ENCODE measurements at regions not wholly inside any gene's neighbourhood (a gene's known extent, or its start where the extent isn't known, plus 50 kb on each side); places are given as distances from the start of the nearest gene placed in this dataset.
A peak's percentile ranks its signal among the peaks of the same experiment; 100 is the strongest.

DNA sequence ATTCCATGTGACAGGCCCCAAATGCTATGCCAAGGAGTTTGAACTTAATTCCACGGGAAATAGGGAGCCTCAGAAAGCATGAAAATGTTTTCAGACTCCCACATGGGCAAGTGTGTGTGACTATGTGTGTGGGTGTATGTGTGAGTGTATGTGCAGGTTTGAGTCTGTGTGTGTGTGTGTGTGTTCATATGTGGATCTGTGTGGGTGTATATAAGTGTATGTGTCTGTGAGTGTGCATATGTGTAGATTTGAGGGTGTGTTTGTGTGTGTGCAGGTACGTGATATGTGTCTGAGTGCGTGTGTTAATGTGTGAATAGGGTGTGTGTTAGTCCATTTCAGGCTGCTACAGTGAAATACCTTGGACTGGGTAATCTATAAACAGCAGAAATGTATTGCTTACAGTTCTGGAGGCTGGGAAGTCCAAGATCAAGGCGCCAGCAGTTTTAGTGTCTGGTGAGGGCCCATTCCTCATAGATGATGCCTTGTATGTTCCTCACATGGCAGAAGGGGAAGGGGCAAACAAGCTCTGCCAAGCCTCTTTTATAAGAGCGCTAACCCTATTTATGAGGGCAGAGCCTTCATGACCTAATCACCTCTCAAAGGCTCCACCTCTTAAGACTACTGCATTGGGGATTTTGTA is 181.1 kb upstream of the TAB2 start:
- H3K9me3 ChIP-seq (ENCODE audit: control insufficient read depth in 2 of 2, insufficient read depth in 1 of 2, low read length in 1 of 2) = no peaks in the 10 kb centered on the region
- 66% methylated on average over 5 of the region's 5 CpGs for WGBS
- H3K27me3 ChIP-seq (ENCODE audit: control insufficient read depth in 2 of 2, insufficient read depth in 1 of 2, low read length in 1 of 2) = no peaks in the 10 kb centered on the region
- DNase-seq (ENCODE audit: low read depth in 6 of 9, low spot score in 9 of 9) = no peak
- H3K4me3 ChIP-seq (ENCODE audit: low read length in 2 of 2) = no peak overlapping the region
- no peaks in the 10 kb centered on the region for H3K36me3 ChIP-seq (ENCODE audit: control insufficient read depth in 2 of 2, insufficient read depth in 2 of 2, low read length in 1 of 2)
- no peak overlapping the region for H3K27ac ChIP-seq (ENCODE audit: low read depth in 1 of 2, low read length in 1 of 2)
- H3K4me1 ChIP-seq (ENCODE audit: control insufficient read depth in 2 of 2, insufficient read depth in 2 of 2, low read length in 2 of 2) = peaks cover 0 to 12% of the 10 kb centered on the region in 2 donors

- no peak overlapping the region for H3K27ac ChIP-seq (ENCODE audit: low read depth in 1 of 2, low read length in 1 of 2)
- H3K36me3 ChIP-seq (ENCODE audit: control insufficient read depth in 2 of 2, insufficient read depth in 2 of 2, low read length in 1 of 2) = no peaks in the 10 kb centered on the region
- H3K4me3 ChIP-seq (ENCODE audit: low read length in 2 of 2) = no peak overlapping the region
- peaks cover 0 to 12% of the 10 kb centered on the region in 2 donors for H3K4me1 ChIP-seq (ENCODE audit: control insufficient read depth in 2 of 2, insufficient read depth in 2 of 2, low read length in 2 of 2)
- WGBS = 99% methylated on average over 2 of the region's 2 CpGs
- no peaks in the 10 kb centered on the region for H3K27me3 ChIP-seq (ENCODE audit: control insufficient read depth in 2 of 2, insufficient read depth in 1 of 2, low read length in 1 of 2)
- DNase-seq (ENCODE audit: low read depth in 6 of 9, low spot score in 9 of 9) = no peak
- no peaks in the 10 kb centered on the region for H3K9me3 ChIP-seq (ENCODE audit: control insufficient read depth in 2 of 2, insufficient read depth in 1 of 2, low read length in 1 of 2)
Observed at GRCh38 chr6:149136913-149137286, 180.6 kb upstream of the TAB2 start.

DNA sequence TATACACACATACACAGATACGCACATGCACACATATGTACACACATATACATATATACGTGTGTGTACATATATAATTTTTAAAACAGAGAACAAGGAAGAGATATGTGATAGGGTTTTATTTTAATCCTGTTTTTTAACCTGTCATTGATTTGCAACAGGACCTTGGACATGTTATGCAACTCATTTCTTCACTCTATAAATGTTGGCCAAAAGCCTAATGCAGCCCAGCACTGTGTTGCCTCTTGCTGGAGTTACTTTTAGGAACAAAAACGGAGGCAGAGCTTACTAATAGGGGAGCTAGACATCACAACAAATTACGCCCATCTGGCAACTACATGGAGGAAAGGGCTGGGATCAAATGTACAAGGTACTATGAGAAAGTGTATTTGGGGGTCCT is 179.9 kb upstream of the TAB2 start:
- no peak for DNase-seq (ENCODE audit: low read depth in 6 of 9, low spot score in 9 of 9)
- 87% methylated on average over 4 of the region's 4 CpGs for WGBS
- Histone ChIP-seq H3K27ac (ENCODE audit: low read depth in 1 of 2, low read length in 1 of 2) (no peak overlapping the region), H3K9me3 (ENCODE audit: control insufficient read depth in 2 of 2, insufficient read depth in 1 of 2, low read length in 1 of 2) (no peaks in the 10 kb centered on the region), H3K27me3 (ENCODE audit: control insufficient read depth in 2 of 2, insufficient read depth in 1 of 2, low read length in 1 of 2) (no peaks in the 10 kb centered on the region), H3K4me3 (ENCODE audit: low read length in 2 of 2) (no peak overlapping the region), H3K4me1 (ENCODE audit: control insufficient read depth in 2 of 2, insufficient read depth in 2 of 2, low read length in 2 of 2) (peaks cover 0 to 9% of the 10 kb centered on the region in 2 donors), H3K36me3 (ENCODE audit: control insufficient read depth in 2 of 2, insufficient read depth in 2 of 2, low read length in 1 of 2) (no peaks in the 10 kb centered on the region)

DNA sequence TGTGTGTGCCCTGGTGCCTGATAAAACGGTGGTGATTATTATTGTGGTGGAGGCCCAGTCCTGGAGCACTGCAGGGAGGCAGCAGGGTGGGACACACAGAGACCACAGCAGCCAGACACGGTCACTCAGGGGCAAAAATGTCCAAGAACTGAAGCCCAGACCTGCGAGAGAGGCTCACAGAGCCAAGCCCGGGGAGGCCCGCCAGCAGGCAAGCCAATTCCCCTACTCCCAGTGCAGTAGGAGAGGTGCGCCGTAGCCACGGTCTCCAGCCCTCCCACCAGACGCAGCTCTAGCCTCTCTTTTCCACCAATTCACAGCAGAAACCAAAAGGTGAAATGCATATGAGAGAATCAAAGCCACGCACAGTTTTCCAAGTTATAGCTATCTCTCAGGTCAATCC is 179.4 kb upstream of the TAB2 start:
- Histone ChIP-seq H3K27ac (ENCODE audit: low read depth in 1 of 2, low read length in 1 of 2) (no peak overlapping the region), H3K4me1 (ENCODE audit: control insufficient read depth in 2 of 2, insufficient read depth in 2 of 2, low read length in 2 of 2) (peaks cover 0 to 6% of the 10 kb centered on the region in 2 donors), H3K9me3 (ENCODE audit: control insufficient read depth in 2 of 2, insufficient read depth in 1 of 2, low read length in 1 of 2) (no peaks in the 10 kb centered on the region), H3K4me3 (ENCODE audit: low read length in 2 of 2) (no peak overlapping the region), H3K27me3 (ENCODE audit: control insufficient read depth in 2 of 2, insufficient read depth in 1 of 2, low read length in 1 of 2) (no peaks in the 10 kb centered on the region), H3K36me3 (ENCODE audit: control insufficient read depth in 2 of 2, insufficient read depth in 2 of 2, low read length in 1 of 2) (no peaks in the 10 kb centered on the region)
- WGBS = 98% methylated on average over 10 of the region's 10 CpGs
- no peak for DNase-seq (ENCODE audit: low read depth in 6 of 9, low spot score in 9 of 9)

DNA sequence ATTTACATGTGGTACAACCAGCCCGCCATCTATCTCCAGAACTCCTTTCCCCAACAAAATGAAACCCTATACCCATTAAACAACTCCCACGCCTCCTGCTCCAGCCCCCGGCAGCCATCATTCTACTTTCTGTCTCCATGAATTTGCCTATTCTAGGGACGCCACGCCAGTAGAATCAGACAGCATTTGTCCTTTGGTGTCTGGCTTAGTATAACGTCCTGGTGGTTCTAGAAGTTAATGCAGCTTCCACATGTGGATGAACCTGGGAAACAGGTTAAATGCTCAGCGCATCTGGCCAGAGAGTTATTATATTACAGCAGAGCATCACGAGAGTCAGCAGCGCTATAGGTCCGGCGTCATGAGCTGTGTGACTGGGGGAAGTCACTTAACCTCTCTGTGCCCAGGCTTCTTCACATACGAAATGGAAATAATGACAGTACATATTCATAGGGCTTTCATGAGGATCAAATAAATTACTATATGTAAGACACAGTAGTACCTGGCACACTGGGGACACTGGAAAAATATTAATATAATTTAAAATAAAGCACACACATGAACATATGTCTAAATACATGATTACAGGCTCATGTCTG is 178.7 kb upstream of the TAB2 start:
- Histone ChIP-seq H3K9me3 (ENCODE audit: control insufficient read depth in 2 of 2, insufficient read depth in 1 of 2, low read length in 1 of 2) (no peaks in the 10 kb centered on the region), H3K27me3 (ENCODE audit: control insufficient read depth in 2 of 2, insufficient read depth in 1 of 2, low read length in 1 of 2) (no peaks in the 10 kb centered on the region), H3K4me1 (ENCODE audit: control insufficient read depth in 2 of 2, insufficient read depth in 2 of 2, low read length in 2 of 2) (peaks cover 0 to 6% of the 10 kb centered on the region in 2 donors), H3K4me3 (ENCODE audit: low read length in 2 of 2) (no peak overlapping the region), H3K36me3 (ENCODE audit: control insufficient read depth in 2 of 2, insufficient read depth in 2 of 2, low read length in 1 of 2) (no peaks in the 10 kb centered on the region), H3K27ac (ENCODE audit: low read depth in 1 of 2, low read length in 1 of 2) (no peak overlapping the region)
- WGBS = 98% methylated on average over 12 of the region's 12 CpGs
- DNase-seq (ENCODE audit: low read depth in 6 of 9, low spot score in 9 of 9) = no peak

GRCh38 chr6:149139782-149140136 is 177.8 kb upstream of the TAB2 start:
- Histone ChIP-seq H3K27ac (ENCODE audit: low read depth in 1 of 2, low read length in 1 of 2) (peak overlapping the region in 1 of 2 donors; percentile 60), H3K27me3 (ENCODE audit: control insufficient read depth in 2 of 2, insufficient read depth in 1 of 2, low read length in 1 of 2) (no peaks in the 10 kb centered on the region), H3K4me3 (ENCODE audit: low read length in 2 of 2) (no peak overlapping the region), H3K36me3 (ENCODE audit: control insufficient read depth in 2 of 2, insufficient read depth in 2 of 2, low read length in 1 of 2) (no peaks in the 10 kb centered on the region), H3K9me3 (ENCODE audit: control insufficient read depth in 2 of 2, insufficient read depth in 1 of 2, low read length in 1 of 2) (no peaks in the 10 kb centered on the region), H3K4me1 (ENCODE audit: control insufficient read depth in 2 of 2, insufficient read depth in 2 of 2, low read length in 2 of 2) (peaks cover 0 to 6% of the 10 kb centered on the region in 2 donors)
- no peak for DNase-seq (ENCODE audit: low read depth in 6 of 9, low spot score in 9 of 9)

GRCh38 chr6:149140137-149140909 is 177.2 kb upstream of the TAB2 start:
- peaks cover 0 to 6% of the 10 kb centered on the region in 2 donors for H3K4me1 ChIP-seq (ENCODE audit: control insufficient read depth in 2 of 2, insufficient read depth in 2 of 2, low read length in 2 of 2)
- DNase-seq (ENCODE audit: low read depth in 6 of 9, low spot score in 9 of 9) = peak in 1 of 9 donors; percentile 37
- peak overlapping the region in 1 of 2 donors; percentile 60 for H3K27ac ChIP-seq (ENCODE audit: low read depth in 1 of 2, low read length in 1 of 2)
- WGBS = 43% methylated on average over 12 of the region's 12 CpGs
- H3K36me3 ChIP-seq (ENCODE audit: control insufficient read depth in 2 of 2, insufficient read depth in 2 of 2, low read length in 1 of 2) = no peaks in the 10 kb centered on the region
- no peaks in the 10 kb centered on the region for H3K27me3 ChIP-seq (ENCODE audit: control insufficient read depth in 2 of 2, insufficient read depth in 1 of 2, low read length in 1 of 2)
- H3K9me3 ChIP-seq (ENCODE audit: control insufficient read depth in 2 of 2, insufficient read depth in 1 of 2, low read length in 1 of 2) = no peaks in the 10 kb centered on the region
- no peak overlapping the region for H3K4me3 ChIP-seq (ENCODE audit: low read length in 2 of 2)

DNA sequence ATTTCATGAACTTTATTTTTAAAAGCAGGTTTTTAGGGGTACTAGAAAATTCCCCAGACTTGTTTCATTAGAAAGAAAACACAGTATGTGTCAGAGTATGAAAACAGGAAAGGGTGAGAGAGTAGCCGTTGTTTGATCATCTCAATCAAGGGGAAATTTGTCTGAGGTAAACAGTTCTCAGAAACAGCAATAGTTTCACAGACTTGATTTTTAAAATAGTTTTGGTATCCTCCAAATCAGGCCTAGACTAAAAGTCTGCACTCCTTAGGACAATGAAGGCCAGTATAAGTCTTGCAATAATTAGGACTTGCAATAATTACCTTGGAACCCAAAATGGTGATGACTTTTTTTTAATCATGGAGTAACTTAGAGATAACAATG is 176.6 kb upstream of the TAB2 start:
- 8% methylated on average over 1 of the region's 1 CpG for WGBS
- Histone ChIP-seq H3K27me3 (ENCODE audit: control insufficient read depth in 2 of 2, insufficient read depth in 1 of 2, low read length in 1 of 2) (no peaks in the 10 kb centered on the region), H3K4me1 (ENCODE audit: control insufficient read depth in 2 of 2, insufficient read depth in 2 of 2, low read length in 2 of 2) (peaks cover 0 to 6% of the 10 kb centered on the region in 2 donors), H3K4me3 (ENCODE audit: low read length in 2 of 2) (no peak overlapping the region), H3K36me3 (ENCODE audit: control insufficient read depth in 2 of 2, insufficient read depth in 2 of 2, low read length in 1 of 2) (no peaks in the 10 kb centered on the region), H3K9me3 (ENCODE audit: control insufficient read depth in 2 of 2, insufficient read depth in 1 of 2, low read length in 1 of 2) (no peaks in the 10 kb centered on the region), H3K27ac (ENCODE audit: low read depth in 1 of 2, low read length in 1 of 2) (peak overlapping the region in 1 of 2 donors; percentile 60)
- DNase-seq (ENCODE audit: low read depth in 6 of 9, low spot score in 9 of 9) = peak in 3 of 9 donors; percentile 13 to 57 (median 34)

DNA sequence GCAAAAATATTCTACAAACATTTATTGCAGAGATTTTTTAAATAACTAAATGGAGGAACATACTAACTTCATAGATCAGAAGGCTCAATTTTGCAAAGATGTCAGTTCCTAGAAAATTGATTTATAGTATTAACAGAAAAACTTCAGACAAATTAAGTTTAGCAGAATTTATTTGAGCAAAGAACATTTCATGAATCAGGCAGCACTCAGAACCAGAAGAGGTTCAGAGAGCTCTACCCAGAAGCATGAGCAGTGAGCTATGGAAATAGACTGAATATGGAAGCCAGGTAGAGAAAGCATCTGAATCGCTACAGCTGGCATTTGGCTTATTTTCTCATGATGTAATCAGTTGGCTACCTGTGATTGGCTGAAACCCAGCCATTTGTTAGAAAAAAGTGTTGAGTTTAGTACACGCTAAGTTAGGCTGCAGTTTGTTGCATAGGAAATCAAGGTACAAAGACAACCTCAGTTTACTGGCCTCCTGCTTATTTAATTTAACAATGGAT is 174.5 kb upstream of the TAB2 start:
- H3K27me3 ChIP-seq (ENCODE audit: control insufficient read depth in 2 of 2, insufficient read depth in 1 of 2, low read length in 1 of 2) = no peaks in the 10 kb centered on the region
- WGBS = 98% methylated on average over 2 of the region's 2 CpGs
- no peak overlapping the region for H3K27ac ChIP-seq (ENCODE audit: low read depth in 1 of 2, low read length in 1 of 2)

More for the DNA sequence above, 174.5 kb upstream of the TAB2 start:
- H3K9me3 ChIP-seq (ENCODE audit: control insufficient read depth in 2 of 2, insufficient read depth in 1 of 2, low read length in 1 of 2) = no peaks in the 10 kb centered on the region
- H3K36me3 ChIP-seq (ENCODE audit: control insufficient read depth in 2 of 2, insufficient read depth in 2 of 2, low read length in 1 of 2) = no peaks in the 10 kb centered on the region
- H3K4me1 ChIP-seq (ENCODE audit: control insufficient read depth in 2 of 2, insufficient read depth in 2 of 2, low read length in 2 of 2) = peaks cover 0 to 8% of the 10 kb centered on the region in 2 donors
- no peak for DNase-seq (ENCODE audit: low read depth in 6 of 9, low spot score in 9 of 9)
- no peak overlapping the region for H3K4me3 ChIP-seq (ENCODE audit: low read length in 2 of 2)

Measured in thymus (tissue), 11 donors.